H9 (cell line): ENCODE measurements at regions not wholly inside any gene's neighbourhood (a gene's known extent, or its start where the extent isn't known, plus 50 kb on each side); places are given as distances from the start of the nearest gene placed in this dataset.

Source experiments
- DNase-seq: peaks from one replicate; pipeline ENCODE4 v3.0.0-alpha.2; 2017
- H2AFZ ChIP-seq: one replicate; pipeline ENCODE4 v1.6.1; 2013; ENCODE audit warnings: mild to moderate bottlenecking, low read length, control low read depth, moderate library complexity
- H2AK5ac ChIP-seq: 2 replicates; pipeline ENCODE4 v1.6.1; 2013; ENCODE audit warnings: low read length, control low read depth, mixed read lengths; ENCODE audit not compliant: insufficient read length
- H2BK120ac ChIP-seq: one replicate; pipeline ENCODE4 v1.6.1; 2013; ENCODE audit warnings: low read depth, mild to moderate bottlenecking, low read length, control low read depth, inconsistent platforms; ENCODE audit not compliant: poor library complexity, severe bottlenecking
- H2BK12ac ChIP-seq: 2 replicates; pipeline ENCODE4 v1.6.1; 2013; ENCODE audit warnings: low read length, control low read depth, mixed read lengths, low read depth; ENCODE audit not compliant: insufficient read length
- H2BK15ac ChIP-seq: 2 replicates; pipeline ENCODE4 v1.6.1; 2013; ENCODE audit warnings: low read depth, low read length, control low read depth
- H2BK20ac ChIP-seq: one replicate; pipeline ENCODE4 v1.6.1; 2013; ENCODE audit warnings: low read depth, mild to moderate bottlenecking, low read length, control low read depth, inconsistent platforms; ENCODE audit not compliant: poor library complexity, severe bottlenecking
- H2BK5ac ChIP-seq: 2 replicates; pipeline ENCODE4 v1.6.1; 2013; ENCODE audit warnings: low read length, control low read depth, mixed read lengths; ENCODE audit not compliant: insufficient read length
- H3K14ac ChIP-seq: 2 replicates; pipeline ENCODE4 v1.6.1; 2013; ENCODE audit warnings: low read length, control low read depth; ENCODE audit not compliant: insufficient read depth
- H3K18ac ChIP-seq: 2 replicates; pipeline ENCODE4 v1.6.1; 2013; ENCODE audit warnings: low read depth, mild to moderate bottlenecking, mixed read lengths, low read length, control low read depth; ENCODE audit not compliant: insufficient read length
- H3K23ac ChIP-seq: 2 replicates; pipeline ENCODE4 v1.6.1; 2013; ENCODE audit warnings: low read length, control low read depth, mixed read lengths, low read depth; ENCODE audit not compliant: insufficient read length
- H3K23me2 ChIP-seq: 2 replicates; pipeline ENCODE4 v1.6.1; 2013; ENCODE audit warnings: low read depth, mild to moderate bottlenecking, mixed read lengths, low read length, control low read depth; ENCODE audit not compliant: insufficient read length, poor library complexity, severe bottlenecking
- H3K27ac ChIP-seq: 2 replicates; pipeline ENCODE4 v1.5.1; 2013; ENCODE audit warnings: low read length, control low read depth, mixed read lengths, low read depth; ENCODE audit not compliant: insufficient read length
- H3K27me3 ChIP-seq: 2 replicates; pipeline ENCODE4 v1.6.1; 2013; ENCODE audit warnings: low read length, control low read depth, inconsistent platforms; ENCODE audit not compliant: insufficient read depth
- H3K4ac ChIP-seq: 2 replicates; pipeline ENCODE4 v1.6.1; 2013; ENCODE audit warnings: low read depth, mild to moderate bottlenecking, control low read depth, inconsistent platforms, low read length, moderate library complexity
- H3K4me1 ChIP-seq: 2 replicates; pipeline ENCODE4 v1.6.1; 2013; ENCODE audit warnings: low read length, control low read depth, inconsistent platforms; ENCODE audit not compliant: insufficient read depth
- H3K4me2 ChIP-seq: 2 replicates; pipeline ENCODE4 v1.6.1; 2013; ENCODE audit warnings: low read length, control low read depth, mixed read lengths; ENCODE audit not compliant: insufficient read length, insufficient read depth
- H3K56ac ChIP-seq: 2 replicates; pipeline ENCODE4 v1.6.1; 2013; ENCODE audit warnings: low read depth, mild to moderate bottlenecking, mixed read lengths, low read length, control low read depth; ENCODE audit not compliant: insufficient read length
- H3K79me1 ChIP-seq: 2 replicates; pipeline ENCODE4 v1.6.1; 2013; ENCODE audit warnings: low read depth, mild to moderate bottlenecking, moderate library complexity, low read length, control low read depth, inconsistent platforms; ENCODE audit not compliant: insufficient read depth, poor library complexity, severe bottlenecking
- H3K79me2 ChIP-seq: 2 replicates; pipeline ENCODE4 v1.6.1; 2013; ENCODE audit warnings: low read length, control low read depth, inconsistent platforms; ENCODE audit not compliant: insufficient read depth
- H3K9ac ChIP-seq: 2 replicates; pipeline ENCODE4 v1.6.1; 2013; ENCODE audit warnings: low read length, control low read depth, mixed read lengths; ENCODE audit not compliant: insufficient read length; ENCODE audit errors: extremely low read depth
- H3K9me3 ChIP-seq: one replicate; pipeline ENCODE4 v1.6.1; 2013; ENCODE audit warnings: low read depth, low read length, inconsistent platforms; ENCODE audit not compliant: control insufficient read depth
- H3T11ph ChIP-seq: one replicate; pipeline ENCODE4 v1.6.1; 2013; ENCODE audit warnings: mild to moderate bottlenecking, low read length, control low read depth, inconsistent platforms
- H4K20me1 ChIP-seq: one replicate; pipeline ENCODE4 v1.6.1; 2013; ENCODE audit not compliant: control insufficient read depth, insufficient read length, insufficient read depth
- H4K5ac ChIP-seq: 2 replicates; pipeline ENCODE4 v1.6.1; 2013; ENCODE audit warnings: low read depth, mild to moderate bottlenecking, mixed read lengths, low read length, control low read depth; ENCODE audit not compliant: insufficient read length
- H4K8ac ChIP-seq: replicated peaks from 2 replicates; pipeline ENCODE4 v1.6.1; 2013; ENCODE audit warnings: low read length, control low read depth, mixed read lengths, low read depth; ENCODE audit not compliant: insufficient read length
- H4K91ac ChIP-seq: 2 replicates; pipeline ENCODE4 v1.6.1; 2013; ENCODE audit warnings: low read depth, mild to moderate bottlenecking, moderate library complexity, mixed read lengths, low read length, control low read depth; ENCODE audit not compliant: insufficient read length
- H3K27ac Mint-ChIP-seq, 3 experiments: 2 replicates in 2 of 3; 3 replicates in 1 of 3; pipeline ENCODE4 v1.8.0; 2020 to 2021; ENCODE audit warnings: mixed read lengths in 3 of 3, mild to moderate bottlenecking in 1 of 3, moderate library complexity in 1 of 3
- H3K27me3 Mint-ChIP-seq: 2 replicates; pipeline ENCODE4 v1.8.0; 2021; ENCODE audit warnings: low read depth, mild to moderate bottlenecking, moderate library complexity, mixed read lengths
- H3K36me3 Mint-ChIP-seq, 3 experiments: 2 replicates in 2 of 3; 3 replicates in 1 of 3; pipeline ENCODE4 v1.8.0; 2020 to 2021; ENCODE audit warnings: low read depth in 3 of 3, mixed read lengths in 3 of 3; ENCODE audit not compliant: insufficient read depth in 1 of 3
- H3K4me1 Mint-ChIP-seq, 2 experiments: 2 replicates each; pipeline ENCODE4 v1.8.0; 2020; ENCODE audit warnings: mixed read lengths in 2 of 2
- H3K4me3 Mint-ChIP-seq, 2 experiments: 2 replicates in 1 of 2; 3 replicates in 1 of 2; pipeline ENCODE4 v1.8.0; 2020 to 2021; ENCODE audit warnings: mild to moderate bottlenecking in 2 of 2, mixed read lengths in 2 of 2, moderate library complexity in 1 of 2
- H3K9me3 Mint-ChIP-seq, 2 experiments: 2 replicates in 1 of 2; 3 replicates in 1 of 2; pipeline ENCODE4 v1.8.0; 2020; ENCODE audit warnings: mild to moderate bottlenecking in 2 of 2, mixed read lengths in 2 of 2, moderate library complexity in 1 of 2
- WGBS: extraction: QIAGEN DNeasy Blood & Tissue Kit; methylation state at CpG from one replicate; pipeline ENCODE4 v1.1.7; 2013; ENCODE audit warnings: missing lambda C conversion rate, low lambda C conversion rate, mixed read lengths; ENCODE audit not compliant: insufficient read length; ENCODE audit errors: extremely low coverage; 5-methylcytosine and 5-hydroxymethylcytosine counted together
- TF ChIP-seq, protein P1 (sequence below): fragments of 200-600 bp; sonication (generic); conservative IDR thresholded peaks from 3 replicates; pipeline ENCODE4 v1.8.0; 2021; ENCODE audit warnings: antibody characterized with exemption, mild to moderate bottlenecking

DNA sequence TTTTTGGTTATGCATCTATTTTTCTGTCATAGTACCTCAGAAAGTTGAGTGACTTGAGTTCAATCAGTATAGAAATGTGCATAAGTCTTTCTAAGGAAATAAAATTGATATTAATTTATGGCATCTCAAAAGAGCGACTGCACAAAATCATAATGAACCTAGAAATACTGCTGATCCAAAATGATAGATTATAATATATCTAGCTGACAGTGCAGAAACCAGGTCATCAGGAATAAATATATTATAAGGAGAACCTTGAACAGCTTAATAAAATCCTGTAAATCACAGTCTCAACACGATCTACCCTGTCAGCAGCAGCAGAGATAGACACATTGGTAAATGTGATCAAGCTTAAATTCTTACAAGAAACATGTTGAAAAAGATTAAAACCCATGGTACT, 1106.6 kb upstream of the CDH18 start:
- TF ChIP-seq, protein P1, sequence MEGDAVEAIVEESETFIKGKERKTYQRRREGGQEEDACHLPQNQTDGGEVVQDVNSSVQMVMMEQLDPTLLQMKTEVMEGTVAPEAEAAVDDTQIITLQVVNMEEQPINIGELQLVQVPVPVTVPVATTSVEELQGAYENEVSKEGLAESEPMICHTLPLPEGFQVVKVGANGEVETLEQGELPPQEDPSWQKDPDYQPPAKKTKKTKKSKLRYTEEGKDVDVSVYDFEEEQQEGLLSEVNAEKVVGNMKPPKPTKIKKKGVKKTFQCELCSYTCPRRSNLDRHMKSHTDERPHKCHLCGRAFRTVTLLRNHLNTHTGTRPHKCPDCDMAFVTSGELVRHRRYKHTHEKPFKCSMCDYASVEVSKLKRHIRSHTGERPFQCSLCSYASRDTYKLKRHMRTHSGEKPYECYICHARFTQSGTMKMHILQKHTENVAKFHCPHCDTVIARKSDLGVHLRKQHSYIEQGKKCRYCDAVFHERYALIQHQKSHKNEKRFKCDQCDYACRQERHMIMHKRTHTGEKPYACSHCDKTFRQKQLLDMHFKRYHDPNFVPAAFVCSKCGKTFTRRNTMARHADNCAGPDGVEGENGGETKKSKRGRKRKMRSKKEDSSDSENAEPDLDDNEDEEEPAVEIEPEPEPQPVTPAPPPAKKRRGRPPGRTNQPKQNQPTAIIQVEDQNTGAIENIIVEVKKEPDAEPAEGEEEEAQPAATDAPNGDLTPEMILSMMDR = no peak
- no peak overlapping the region for H3K9ac ChIP-seq
- H2BK15ac ChIP-seq = no peak overlapping the region
- no peaks in the 10 kb centered on the region for H3K79me2 ChIP-seq
- H3K79me1 ChIP-seq = no peaks in the 10 kb centered on the region
- no peaks in the 10 kb centered on the region; a peak in 2 of 5 replicates for H3K9me3 Mint-ChIP-seq
- H3K27me3 ChIP-seq = no peaks in the 10 kb centered on the region
- no peaks in the 10 kb centered on the region for H3K23me2 ChIP-seq
- no peak overlapping the region for H2BK120ac ChIP-seq
- H3K4ac ChIP-seq = no peak overlapping the region
- H3K27me3 Mint-ChIP-seq = no peaks in the 10 kb centered on the region
- WGBS = no CpG with 5 or more reads among the region's 2 CpGs
- no peak overlapping the region for H3K4me2 ChIP-seq
- H2BK20ac ChIP-seq = no peak overlapping the region
- no peak overlapping the region for H3K27ac Mint-ChIP-seq
- H3K27ac ChIP-seq = no peak overlapping the region
- H2BK5ac ChIP-seq = no peak overlapping the region
- no peak for DNase-seq
- no peak overlapping the region for H3K18ac ChIP-seq
- H3K14ac ChIP-seq = no peak overlapping the region
- no peak overlapping the region for H4K8ac ChIP-seq
- H3K4me1 ChIP-seq = no peaks in the 10 kb centered on the region
- no peak overlapping the region for H2AFZ ChIP-seq
- no peaks in the 10 kb centered on the region for H3K36me3 Mint-ChIP-seq
- no peak overlapping the region for H4K5ac ChIP-seq
- H3K9me3 ChIP-seq = no peaks in the 10 kb centered on the region
- no peaks in the 10 kb centered on the region for H4K20me1 ChIP-seq
- no peaks in the 10 kb centered on the region for H3K4me1 Mint-ChIP-seq
- no peak overlapping the region for H2BK12ac ChIP-seq
- H2AK5ac ChIP-seq = no peak overlapping the region
- no peak overlapping the region for H4K91ac ChIP-seq
- H3K4me3 Mint-ChIP-seq = no peak overlapping the region
- no peak overlapping the region for H3T11ph ChIP-seq
- no peak overlapping the region for H3K23ac ChIP-seq
- H3K56ac ChIP-seq = no peak overlapping the region
